NT2/D1 (cell line): ENCODE measurements at regions not wholly inside any gene's neighbourhood (a gene's known extent, or its start where the extent isn't known, plus 50 kb on each side); places are given as distances from the start of the nearest gene placed in this dataset.

Experiments used
- SUZ12 ChIP-seq: IDR thresholded peaks from 2 replicates; pipeline ENCODE4 v1.6.1; 2011; ENCODE audit not compliant: insufficient read length, insufficient read depth; ENCODE audit errors: extremely low read depth
- ZNF274 ChIP-seq: IDR thresholded peaks from 2 replicates; pipeline ENCODE4 v1.6.1; 2011; ENCODE audit warnings: mild to moderate bottlenecking, low read depth, low read length

- no peak for TF ChIP-seq SUZ12
- TF ChIP-seq ZNF274: no peak
Observed at GRCh38 chr12:72110937-72111650, 161.1 kb upstream of the TRHDE start.
